ENCODE measurements at regions not wholly inside any gene's neighbourhood (a gene's known extent, or its start where the extent isn't known, plus 50 kb on each side); places are given as distances from the start of the nearest gene placed in this dataset.

GRCh38 chr13:97111756-97112155, 110.4 kb upstream of the MBNL2 start:
- DNase-seq (ENCODE audit: low read depth): no peak

- DNase-seq (ENCODE audit: low read depth): no peak
These were observed 109.5 kb upstream of the MBNL2 start for GRCh38 chr13:97112446-97113152.

GRCh38 chr13:97113231-97114001, 108.7 kb upstream of the MBNL2 start:
- no peak for DNase-seq (ENCODE audit: low read depth)

- DNase-seq (ENCODE audit: low read depth): no peak
These were observed 107.5 kb upstream of the MBNL2 start for GRCh38 chr13:97114651-97115050.

GRCh38 chr13:97116754-97117153, 105.4 kb upstream of the MBNL2 start:
- no peak for DNase-seq (ENCODE audit: low read depth)

GRCh38 chr13:97117388-97117910, 104.7 kb upstream of the MBNL2 start:
- DNase-seq (ENCODE audit: low read depth): no peak

GRCh38 chr13:97119943-97120342, 102.2 kb upstream of the MBNL2 start:
- no peak for DNase-seq (ENCODE audit: low read depth)

- no peak for DNase-seq (ENCODE audit: low read depth)
These were observed 101.8 kb upstream of the MBNL2 start for GRCh38 chr13:97120346-97120745.

- no peak for DNase-seq (ENCODE audit: low read depth)
These were observed 101.2 kb upstream of the MBNL2 start for GRCh38 chr13:97120976-97121375.

- no peak for DNase-seq (ENCODE audit: low read depth)
These were observed 100.2 kb upstream of the MBNL2 start for GRCh38 chr13:97121894-97122293.

- no peak for DNase-seq (ENCODE audit: low read depth)
These were observed 99.6 kb upstream of the MBNL2 start for GRCh38 chr13:97122381-97122996.

GRCh38 chr13:97124206-97124605, 97.9 kb upstream of the MBNL2 start:
- DNase-seq (ENCODE audit: low read depth): no peak

- DNase-seq (ENCODE audit: low read depth): peak; percentile 78
These were observed 97.0 kb upstream of the MBNL2 start for GRCh38 chr13:97124915-97125809.

GRCh38 chr13:97125810-97126738, 96.1 kb upstream of the MBNL2 start:
- DNase-seq (ENCODE audit: low read depth): no peak

GRCh38 chr13:97127842-97128241, 94.3 kb upstream of the MBNL2 start:
- no peak for DNase-seq (ENCODE audit: low read depth)

GRCh38 chr13:97130190-97130589, 91.9 kb upstream of the MBNL2 start:
- DNase-seq (ENCODE audit: low read depth): no peak

- no peak for DNase-seq (ENCODE audit: low read depth)
These were observed 90.7 kb upstream of the MBNL2 start for GRCh38 chr13:97131447-97131846.

- DNase-seq (ENCODE audit: low read depth): no peak
These were observed 88.6 kb upstream of the MBNL2 start for GRCh38 chr13:97133554-97133953.

- DNase-seq (ENCODE audit: low read depth): no peak
These were observed 88.2 kb upstream of the MBNL2 start for GRCh38 chr13:97133955-97134354.

GRCh38 chr13:97134364-97135095, 87.6 kb upstream of the MBNL2 start:
- no peak for DNase-seq (ENCODE audit: low read depth)
